Lung (tissue), 11 donors: ENCODE measurements at regions not wholly inside any gene's neighbourhood (a gene's known extent, or its start where the extent isn't known, plus 50 kb on each side); places are given as distances from the start of the nearest gene placed in this dataset.
A peak's percentile ranks its signal among the peaks of the same experiment; 100 is the strongest.

Experiments used
- ATAC-seq: fragments of 200-7000 bp; cut with Tn5 transposase; one replicate; pipeline ENCODE4 v1.9.1; 2020; ENCODE audit warnings: moderate number of reproducible peaks; ENCODE audit not compliant: insufficient read depth, low FRiP score
- DNase-seq, 3 donors: peaks; one replicate each; pipeline ENCODE4 v3.0.0-alpha.2; 2013 to 2017
- H3K27ac ChIP-seq, 2 donors: one replicate each; pipeline ENCODE4 v1.5.1; 2013; ENCODE audit warnings: mild to moderate bottlenecking in 2 of 2, moderate library complexity in 2 of 2, control low read depth in 1 of 2, inconsistent platforms in 1 of 2, low read depth in 1 of 2, low read length in 1 of 2
- H3K27me3 ChIP-seq, 3 donors: one replicate each; pipeline ENCODE4 v1.5.1; 2013; ENCODE audit warnings: low read length in 2 of 3; ENCODE audit not compliant: control insufficient read depth in 3 of 3, insufficient read depth in 3 of 3
- H3K36me3 ChIP-seq, 4 donors: one replicate each; pipeline ENCODE4 v1.5.1; 2013; ENCODE audit warnings: low read length in 4 of 4, mild to moderate bottlenecking in 1 of 4, moderate library complexity in 1 of 4; ENCODE audit not compliant: control insufficient read depth in 4 of 4, insufficient read depth in 4 of 4
- H3K4me1 ChIP-seq, 5 donors: one replicate each; pipeline ENCODE4 v1.5.1; 2013; ENCODE audit warnings: low read length in 5 of 5, mild to moderate bottlenecking in 2 of 5, moderate library complexity in 1 of 5; ENCODE audit not compliant: control insufficient read depth in 5 of 5, insufficient read depth in 5 of 5
- H3K4me3 ChIP-seq: one replicate; pipeline ENCODE4 v1.5.1; 2013; ENCODE audit warnings: mild to moderate bottlenecking, control low read depth, moderate library complexity
- H3K9ac ChIP-seq, 2 donors: one replicate each; pipeline ENCODE4 v1.5.1; 2013; ENCODE audit warnings: low read length in 2 of 2, control low read depth in 1 of 2; ENCODE audit not compliant: insufficient read depth in 1 of 2
- H3K9me3 ChIP-seq, 4 donors: one replicate each; pipeline ENCODE4 v1.5.1; 2013; ENCODE audit warnings: low read length in 3 of 4, mild to moderate bottlenecking in 1 of 4, moderate library complexity in 1 of 4; ENCODE audit not compliant: control insufficient read depth in 4 of 4, insufficient read depth in 3 of 4
- WGBS, 2 donors: extraction: QIAGEN DNeasy Blood & Tissue Kit; methylation state at CpG; one replicate each; pipeline ENCODE4 v1.1.7; 2013; 5-methylcytosine and 5-hydroxymethylcytosine counted together
- TF ChIP-seq, protein P1 (sequence below): IDR thresholded peaks from 2 replicates; pipeline ENCODE4 v1.5.1; 2012; ENCODE audit warnings: mild to moderate bottlenecking; ENCODE audit errors: control extremely low read depth, extremely low read depth
- donor health status: control.
- donor health status: control.
- donor health status: Bipolar disorder and iron deficiency.
- donor health status: healthy.
- donor health status: DM: yes; HTN: yes; CAD: no.

DNA sequence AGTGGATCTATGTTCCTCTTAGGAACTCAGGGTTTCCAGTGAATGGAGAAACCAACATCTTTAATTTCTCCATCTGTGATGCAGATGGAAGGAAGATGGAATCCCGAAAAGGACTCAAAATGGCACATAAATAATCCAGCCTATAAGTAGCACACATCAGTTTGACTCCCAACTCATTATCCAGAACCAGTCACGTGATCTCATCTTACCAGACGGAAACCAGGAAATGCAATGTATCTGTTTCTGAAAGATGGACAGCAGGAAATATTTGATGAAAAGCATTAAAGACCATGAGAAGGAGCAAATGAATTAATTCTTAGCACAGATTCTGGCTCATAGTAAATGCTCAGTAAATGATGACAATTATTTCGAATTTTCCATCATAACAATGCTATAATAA is 443.1 kb upstream of the FMR1 start:
- no peak for ATAC-seq
- Histone ChIP-seq H3K4me3 (no peak overlapping the region), H3K4me1 (no peaks in the 10 kb centered on the region), H3K27me3 (no peaks in the 10 kb centered on the region), H3K9ac (no peak overlapping the region), H3K9me3 (no peaks in the 10 kb centered on the region), H3K27ac (no peak overlapping the region), H3K36me3 (no peaks in the 10 kb centered on the region)
- TF ChIP-seq, protein P1, sequence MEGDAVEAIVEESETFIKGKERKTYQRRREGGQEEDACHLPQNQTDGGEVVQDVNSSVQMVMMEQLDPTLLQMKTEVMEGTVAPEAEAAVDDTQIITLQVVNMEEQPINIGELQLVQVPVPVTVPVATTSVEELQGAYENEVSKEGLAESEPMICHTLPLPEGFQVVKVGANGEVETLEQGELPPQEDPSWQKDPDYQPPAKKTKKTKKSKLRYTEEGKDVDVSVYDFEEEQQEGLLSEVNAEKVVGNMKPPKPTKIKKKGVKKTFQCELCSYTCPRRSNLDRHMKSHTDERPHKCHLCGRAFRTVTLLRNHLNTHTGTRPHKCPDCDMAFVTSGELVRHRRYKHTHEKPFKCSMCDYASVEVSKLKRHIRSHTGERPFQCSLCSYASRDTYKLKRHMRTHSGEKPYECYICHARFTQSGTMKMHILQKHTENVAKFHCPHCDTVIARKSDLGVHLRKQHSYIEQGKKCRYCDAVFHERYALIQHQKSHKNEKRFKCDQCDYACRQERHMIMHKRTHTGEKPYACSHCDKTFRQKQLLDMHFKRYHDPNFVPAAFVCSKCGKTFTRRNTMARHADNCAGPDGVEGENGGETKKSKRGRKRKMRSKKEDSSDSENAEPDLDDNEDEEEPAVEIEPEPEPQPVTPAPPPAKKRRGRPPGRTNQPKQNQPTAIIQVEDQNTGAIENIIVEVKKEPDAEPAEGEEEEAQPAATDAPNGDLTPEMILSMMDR, result no peak
- DNase-seq, result no peak
- WGBS, 2 donors, result 53 to 79% methylated on average over 4 of the region's 4 CpGs

DNA sequence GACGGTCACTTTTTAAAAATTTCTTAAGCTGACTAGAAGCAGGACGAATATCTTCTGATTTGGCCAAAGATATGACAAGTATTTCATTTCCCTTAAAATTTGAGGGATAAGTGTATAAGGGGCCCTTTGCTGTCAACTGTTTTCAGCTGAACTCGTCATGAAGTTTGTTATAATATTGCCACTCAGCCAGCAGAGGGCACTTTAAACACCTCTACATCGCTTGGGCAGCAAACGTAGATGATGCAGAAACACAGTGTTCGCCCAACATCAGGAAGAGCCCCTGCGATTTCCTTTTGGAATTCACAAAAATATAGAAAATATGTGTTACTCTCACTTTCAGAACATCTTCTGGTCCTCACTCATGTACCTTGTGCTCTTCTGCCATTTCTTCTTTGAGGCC is 435.7 kb upstream of the FMR1 start:
- Histone ChIP-seq H3K27me3 (no peaks in the 10 kb centered on the region), H3K9ac (no peak overlapping the region), H3K36me3 (no peaks in the 10 kb centered on the region), H3K9me3 (no peaks in the 10 kb centered on the region), H3K4me3 (no peak overlapping the region), H3K27ac (no peak overlapping the region), H3K4me1 (no peaks in the 10 kb centered on the region)
- WGBS, 2 donors, result 17 to 20% methylated on average over 7 of the region's 7 CpGs
- peak in 1 of 3 donors; percentile 6 for DNase-seq
- no peak for ATAC-seq
- TF ChIP-seq, protein P1, result no peak

DNA sequence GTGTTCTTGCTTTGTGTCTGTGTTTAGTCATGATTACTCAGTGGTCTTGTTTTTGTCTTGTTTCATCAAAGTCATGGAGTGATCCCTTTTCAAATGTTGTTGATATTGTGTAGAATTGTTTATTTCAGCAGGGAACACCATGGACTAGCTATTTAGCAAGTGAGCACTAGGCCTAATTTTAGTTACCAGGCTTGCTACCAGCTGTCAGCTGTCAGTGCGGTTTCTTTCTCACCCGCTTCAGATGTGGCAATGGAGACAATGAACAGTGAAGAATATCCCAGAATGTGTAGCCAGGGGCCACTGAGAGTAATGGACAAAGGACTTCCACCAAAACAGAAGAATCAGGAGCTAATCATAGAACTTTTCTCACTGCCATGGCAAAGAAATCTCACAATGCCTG is 432.8 kb upstream of the FMR1 start:
- DNase-seq, result no peak
- WGBS, 2 donors, result 87 to 100% methylated on average over 2 of the region's 2 CpGs
- no peak overlapping the region for H3K9ac ChIP-seq
- H3K27me3 ChIP-seq, result no peaks in the 10 kb centered on the region
- H3K36me3 ChIP-seq, result no peaks in the 10 kb centered on the region
- no peaks in the 10 kb centered on the region for H3K4me1 ChIP-seq
- no peak for ATAC-seq
- TF ChIP-seq, protein P1, result no peak
- no peak overlapping the region for H3K4me3 ChIP-seq
- no peaks in the 10 kb centered on the region for H3K9me3 ChIP-seq
- no peak overlapping the region for H3K27ac ChIP-seq

DNA sequence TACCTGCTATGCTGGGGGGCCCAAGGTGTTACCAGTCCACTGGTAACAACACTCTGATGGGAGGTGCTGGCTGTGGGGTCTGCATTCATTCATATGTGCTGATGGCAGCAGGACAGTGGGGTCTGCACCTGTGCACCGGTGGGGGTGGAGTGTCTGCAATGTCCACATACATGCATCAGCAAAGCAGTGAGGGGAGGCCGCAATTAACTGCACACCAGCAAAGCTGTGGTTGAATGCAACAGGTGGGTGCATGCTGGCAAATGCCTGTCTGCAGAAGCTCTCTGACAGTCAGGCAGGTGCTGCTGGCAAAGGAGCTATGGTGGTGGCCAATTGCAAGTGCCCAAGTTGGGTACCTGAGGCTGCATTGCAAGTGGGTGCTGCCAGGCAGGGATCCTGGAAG is 426.5 kb upstream of the FMR1 start:
- Histone ChIP-seq H3K4me3 (no peak overlapping the region), H3K36me3 (no peaks in the 10 kb centered on the region), H3K9ac (no peak overlapping the region), H3K9me3 (no peaks in the 10 kb centered on the region), H3K27ac (no peak overlapping the region), H3K27me3 (no peaks in the 10 kb centered on the region), H3K4me1 (no peaks in the 10 kb centered on the region)
- DNase-seq, result no peak
- no peak for ATAC-seq
- 81 to 88% methylated on average over 2 of the region's 2 CpGs for WGBS, 2 donors
- TF ChIP-seq, protein P1, result no peak
